Kidney epithelial cell (primary cell): ENCODE measurements at regions not wholly inside any gene's neighbourhood (a gene's known extent, or its start where the extent isn't known, plus 50 kb on each side); places are given as distances from the start of the nearest gene placed in this dataset.

Experiments used
- DNase-seq: peaks from one replicate; pipeline ENCODE4 v3.0.0-alpha.2; 2010; ENCODE audit warnings: low read depth
- H3K27me3 ChIP-seq: 2 replicates; pipeline ENCODE4 v1.6.0; 2011; ENCODE audit warnings: low read length; ENCODE audit not compliant: control insufficient read depth, insufficient read depth
- H3K36me3 ChIP-seq: 2 replicates; pipeline ENCODE4 v1.5.1; 2011; ENCODE audit warnings: low read length; ENCODE audit not compliant: control insufficient read depth, insufficient read depth
- H3K4me3 ChIP-seq: 2 replicates; pipeline ENCODE4 v1.5.1; 2011; ENCODE audit warnings: low read depth, mild to moderate bottlenecking, control low read depth, low read length
- TF ChIP-seq, protein P1 (sequence below): IDR thresholded peaks from 2 replicates; pipeline ENCODE4 v1.5.1; 2011; ENCODE audit warnings: mild to moderate bottlenecking, moderate library complexity, low read length, control low read depth, inconsistent platforms; ENCODE audit not compliant: insufficient read depth, poor library complexity, severe bottlenecking

DNA sequence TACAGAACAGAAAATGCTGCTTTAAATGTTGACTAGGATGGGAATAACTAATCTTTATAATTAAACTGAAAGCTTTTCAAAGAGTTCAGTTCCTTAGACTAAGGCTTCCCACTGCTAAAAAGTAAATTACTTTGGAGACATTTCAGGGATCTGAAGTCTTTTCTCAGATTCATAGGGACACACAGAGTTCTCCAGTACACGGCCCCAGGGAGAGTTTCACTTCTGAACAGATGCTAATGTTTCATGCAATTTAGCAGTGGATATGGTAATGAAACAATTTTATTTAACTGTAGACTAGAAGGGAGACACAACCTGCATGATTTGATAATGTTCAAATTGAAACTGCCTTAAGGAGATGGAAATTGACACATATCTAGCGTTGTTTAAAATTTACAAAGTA lies 1282.6 kb downstream of the NCAM2 start:
- Histone ChIP-seq H3K4me3 (no peak overlapping the region), H3K36me3 (no peaks in the 10 kb centered on the region), H3K27me3 (no peaks in the 10 kb centered on the region)
- TF ChIP-seq, protein P1, sequence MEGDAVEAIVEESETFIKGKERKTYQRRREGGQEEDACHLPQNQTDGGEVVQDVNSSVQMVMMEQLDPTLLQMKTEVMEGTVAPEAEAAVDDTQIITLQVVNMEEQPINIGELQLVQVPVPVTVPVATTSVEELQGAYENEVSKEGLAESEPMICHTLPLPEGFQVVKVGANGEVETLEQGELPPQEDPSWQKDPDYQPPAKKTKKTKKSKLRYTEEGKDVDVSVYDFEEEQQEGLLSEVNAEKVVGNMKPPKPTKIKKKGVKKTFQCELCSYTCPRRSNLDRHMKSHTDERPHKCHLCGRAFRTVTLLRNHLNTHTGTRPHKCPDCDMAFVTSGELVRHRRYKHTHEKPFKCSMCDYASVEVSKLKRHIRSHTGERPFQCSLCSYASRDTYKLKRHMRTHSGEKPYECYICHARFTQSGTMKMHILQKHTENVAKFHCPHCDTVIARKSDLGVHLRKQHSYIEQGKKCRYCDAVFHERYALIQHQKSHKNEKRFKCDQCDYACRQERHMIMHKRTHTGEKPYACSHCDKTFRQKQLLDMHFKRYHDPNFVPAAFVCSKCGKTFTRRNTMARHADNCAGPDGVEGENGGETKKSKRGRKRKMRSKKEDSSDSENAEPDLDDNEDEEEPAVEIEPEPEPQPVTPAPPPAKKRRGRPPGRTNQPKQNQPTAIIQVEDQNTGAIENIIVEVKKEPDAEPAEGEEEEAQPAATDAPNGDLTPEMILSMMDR: no peak
- no peak for DNase-seq

DNA sequence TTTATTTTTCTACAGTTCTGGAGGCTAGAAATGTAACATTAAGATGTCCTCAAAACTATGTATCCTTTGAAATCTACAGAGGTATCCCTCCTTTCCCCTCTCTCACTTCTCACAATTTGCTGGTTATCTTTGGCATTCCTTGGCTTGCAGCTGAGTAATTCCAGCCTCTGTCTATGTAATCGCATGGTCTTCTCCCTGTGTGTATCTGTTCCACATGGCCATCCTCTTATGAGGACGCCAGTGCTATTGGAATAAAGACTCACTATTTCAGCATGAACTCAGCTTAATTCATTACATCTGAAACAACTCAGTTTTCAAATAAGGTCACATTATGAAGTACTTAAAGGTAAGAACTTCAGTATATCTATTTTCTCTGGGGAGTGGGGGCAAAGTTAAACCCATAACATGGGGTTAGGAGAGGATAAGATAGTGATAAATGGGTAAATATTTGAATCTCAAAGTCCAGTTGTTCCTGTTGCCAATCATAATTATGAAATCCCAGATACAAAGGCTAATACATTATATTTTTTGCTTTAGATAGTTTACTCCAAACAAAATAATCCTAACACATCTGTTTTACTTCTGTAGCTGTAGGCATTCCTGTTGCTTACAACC lies 1290.8 kb downstream of the NCAM2 start:
- DNase-seq: no peak
- no peak overlapping the region for H3K4me3 ChIP-seq
- TF ChIP-seq, protein P1: no peak
- H3K27me3 ChIP-seq: no peaks in the 10 kb centered on the region
- H3K36me3 ChIP-seq: no peaks in the 10 kb centered on the region

DNA sequence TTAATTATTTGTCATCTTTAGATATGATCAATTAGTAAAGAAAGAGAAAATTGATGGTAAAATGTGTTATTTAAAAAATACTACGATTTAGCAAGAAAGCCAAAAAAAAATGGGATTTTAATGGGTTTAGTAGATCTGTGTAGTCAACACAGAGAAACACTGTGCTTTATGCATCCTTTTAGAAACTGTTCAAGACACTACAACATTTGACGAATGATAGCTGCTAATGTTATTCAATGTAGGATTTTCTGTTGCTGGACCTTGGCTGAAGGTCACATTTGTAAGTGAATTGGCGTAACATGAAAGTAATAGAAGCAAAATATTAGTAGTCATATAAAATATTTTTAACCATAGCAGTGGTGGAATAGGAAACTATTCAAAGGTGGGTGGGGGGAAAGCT lies 1293.9 kb downstream of the NCAM2 start:
- H3K27me3 ChIP-seq: no peaks in the 10 kb centered on the region
- TF ChIP-seq, protein P1: no peak
- no peak overlapping the region for H3K4me3 ChIP-seq
- no peak for DNase-seq
- H3K36me3 ChIP-seq: no peaks in the 10 kb centered on the region

DNA sequence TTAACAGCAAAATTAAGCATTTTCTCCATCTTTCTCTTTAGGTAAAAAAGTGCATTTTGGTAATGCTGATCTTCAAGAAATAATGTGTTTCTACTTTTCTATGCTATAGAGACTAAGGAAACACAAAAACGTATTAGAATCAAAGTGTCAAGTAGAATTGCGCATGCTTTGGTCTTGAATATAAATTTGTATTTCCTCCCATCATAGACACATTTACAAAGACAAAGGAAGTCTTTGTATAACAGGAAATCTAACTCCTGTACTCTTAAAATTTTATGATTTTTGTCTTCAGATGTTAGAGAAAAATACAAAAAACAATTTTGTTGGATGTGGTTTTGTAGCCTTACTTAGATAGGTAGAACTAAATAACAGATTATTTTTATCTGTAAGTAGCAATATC lies 1299.4 kb downstream of the NCAM2 start:
- TF ChIP-seq, protein P1: no peak
- H3K36me3 ChIP-seq: no peaks in the 10 kb centered on the region
- no peak for DNase-seq
- no peaks in the 10 kb centered on the region for H3K27me3 ChIP-seq
- no peak overlapping the region for H3K4me3 ChIP-seq

DNA sequence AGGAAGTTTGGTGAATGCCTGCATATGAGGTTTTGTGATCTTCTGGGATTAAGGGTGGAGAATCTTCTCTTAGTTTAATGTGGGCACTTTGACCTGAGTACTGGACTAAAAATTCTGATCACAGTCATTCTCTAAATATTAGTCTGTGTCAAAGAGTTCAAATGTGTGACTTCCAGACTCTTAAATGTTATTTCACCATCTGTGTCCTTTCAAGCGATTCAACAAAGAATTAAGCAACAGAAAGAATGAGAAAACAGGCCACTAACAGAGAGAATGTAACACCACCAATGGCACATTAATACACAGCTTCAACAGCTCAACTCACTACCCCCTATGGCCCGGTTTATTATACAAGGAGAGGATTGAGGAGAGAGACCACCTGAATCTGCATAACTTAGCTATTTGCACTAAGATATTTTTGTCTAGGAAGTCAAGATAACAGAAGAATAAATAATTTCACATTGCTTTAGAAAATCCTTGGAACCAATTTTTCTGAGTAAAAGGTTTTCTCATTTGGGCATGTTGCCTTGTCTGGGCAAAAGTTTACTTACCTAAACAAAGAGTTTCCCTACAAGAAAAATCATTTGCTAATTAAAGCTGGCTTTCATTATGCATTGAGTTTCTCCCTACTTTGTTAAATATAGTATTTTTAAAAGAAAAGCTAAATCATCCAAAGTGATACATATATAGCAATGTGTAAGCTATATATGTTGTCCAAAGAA lies 1313.7 kb downstream of the NCAM2 start:
- no peak for DNase-seq
- TF ChIP-seq, protein P1: no peak
- H3K4me3 ChIP-seq: no peak overlapping the region
- H3K36me3 ChIP-seq: no peaks in the 10 kb centered on the region
- no peaks in the 10 kb centered on the region for H3K27me3 ChIP-seq

DNA sequence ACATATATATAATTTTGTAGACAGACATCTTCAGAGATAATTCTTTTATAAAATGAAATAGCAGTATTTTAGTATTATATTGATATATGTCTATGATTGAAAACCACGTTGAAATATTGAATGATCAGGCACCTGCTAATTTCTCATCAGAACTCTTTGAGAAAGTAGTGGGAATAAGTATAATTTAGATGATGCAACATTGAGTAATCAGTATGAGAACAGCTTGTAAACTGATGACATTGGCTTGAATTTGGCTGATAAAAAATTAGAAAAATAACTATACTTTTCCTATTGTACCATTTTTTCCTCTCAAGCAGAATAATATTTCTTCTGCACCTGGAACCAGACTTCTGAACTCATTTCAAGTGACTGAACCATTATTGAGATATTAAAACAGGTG lies 1316.8 kb downstream of the NCAM2 start:
- Histone ChIP-seq H3K27me3 (no peaks in the 10 kb centered on the region), H3K36me3 (no peaks in the 10 kb centered on the region), H3K4me3 (no peak overlapping the region)
- TF ChIP-seq, protein P1: no peak
- no peak for DNase-seq
